Hematopoietic multipotent progenitor cell treated with erythropoietin and hydrocortisone succinate and interleukin-3 and kit ligand, for 4 days (in vitro differentiated cells): ENCODE measurements at regions not wholly inside any gene's neighbourhood (a gene's known extent, or its start where the extent isn't known, plus 50 kb on each side); places are given as distances from the start of the nearest gene placed in this dataset.
A peak's percentile ranks its signal among the peaks of the same experiment; 100 is the strongest.

Experiments
- DNase-seq: peaks from one replicate; pipeline ENCODE4 v3.0.0-alpha.2; 2015

GRCh38 chr1:209391792-209392191 lies 191.7 kb upstream of the CAMK1G start:
- DNase-seq: no peak

GRCh38 chr1:209395169-209395568 lies 188.3 kb upstream of the CAMK1G start:
- no peak for DNase-seq

GRCh38 chr1:209397371-209397770 lies 186.1 kb upstream of the CAMK1G start:
- no peak for DNase-seq

- no peak for DNase-seq
These were observed 185.6 kb upstream of the CAMK1G start for GRCh38 chr1:209397910-209398309.

GRCh38 chr1:209398313-209398991 lies 185.1 kb upstream of the CAMK1G start:
- peak; percentile 78 for DNase-seq

- no peak for DNase-seq
These were observed 183.7 kb upstream of the CAMK1G start for GRCh38 chr1:209399800-209400199.

- no peak for DNase-seq
These were observed 182.9 kb upstream of the CAMK1G start for GRCh38 chr1:209400351-209401220.

GRCh38 chr1:209402697-209403096 lies 180.8 kb upstream of the CAMK1G start:
- no peak for DNase-seq

- no peak for DNase-seq
These were observed 179.6 kb upstream of the CAMK1G start for GRCh38 chr1:209403921-209404320.

GRCh38 chr1:209404577-209404976 lies 178.9 kb upstream of the CAMK1G start:
- no peak for DNase-seq

- DNase-seq: peak; percentile 28
These were observed 178.2 kb upstream of the CAMK1G start for GRCh38 chr1:209405183-209405814.

GRCh38 chr1:209406168-209406567 lies 177.3 kb upstream of the CAMK1G start:
- no peak for DNase-seq

GRCh38 chr1:209406595-209406994 lies 176.9 kb upstream of the CAMK1G start:
- no peak for DNase-seq

- DNase-seq: no peak
These were observed 173.7 kb upstream of the CAMK1G start for GRCh38 chr1:209409780-209410179.

- DNase-seq: no peak
These were observed 172.0 kb upstream of the CAMK1G start for GRCh38 chr1:209411491-209411929.

GRCh38 chr1:209412036-209412435 lies 171.5 kb upstream of the CAMK1G start:
- no peak for DNase-seq

- no peak for DNase-seq
These were observed 170.9 kb upstream of the CAMK1G start for GRCh38 chr1:209412566-209412965.

- DNase-seq: no peak
These were observed 170.5 kb upstream of the CAMK1G start for GRCh38 chr1:209413062-209413461.

- no peak for DNase-seq
These were observed 168.6 kb upstream of the CAMK1G start for GRCh38 chr1:209414803-209415329.

GRCh38 chr1:209416039-209416438 lies 167.5 kb upstream of the CAMK1G start:
- DNase-seq: no peak

- DNase-seq: no peak
These were observed 166.8 kb upstream of the CAMK1G start for GRCh38 chr1:209416716-209417115.

GRCh38 chr1:209417761-209418160 lies 165.8 kb upstream of the CAMK1G start:
- no peak for DNase-seq

- DNase-seq: no peak
These were observed 163.2 kb upstream of the CAMK1G start for GRCh38 chr1:209420276-209420675.

GRCh38 chr1:209421186-209421585 lies 162.3 kb upstream of the CAMK1G start:
- DNase-seq: no peak
